SK-N-MC (cell line): ENCODE measurements at regions not wholly inside any gene's neighbourhood (a gene's known extent, or its start where the extent isn't known, plus 50 kb on each side); places are given as distances from the start of the nearest gene placed in this dataset.

ENCODE experiments used
- DNase-seq: peaks from one replicate; pipeline ENCODE4 v3.0.0-alpha.2; 2011; ENCODE audit warnings: low read depth, low spot score
- H3K27ac ChIP-seq: fragments of 200-600 bp; sonication (generic); 2 replicates; pipeline ENCODE4 v1.5.1; 2016; ENCODE audit warnings: mixed run types
- H3K36me3 ChIP-seq: fragments of 200-600 bp; sonication (generic); 2 replicates; pipeline ENCODE4 v1.6.1; 2017; ENCODE audit warnings: antibody characterized with exemption, low read length, mixed read lengths; ENCODE audit not compliant: insufficient read depth
- H3K4me3 ChIP-seq: fragments of 200-600 bp; sonication (generic); 2 replicates; pipeline ENCODE4 v1.5.1; 2016
- H3K9ac ChIP-seq: fragments of 200-600 bp; sonication (generic); 2 replicates; pipeline ENCODE4 v1.8.0; 2017; ENCODE audit warnings: mixed run types, mixed read lengths; ENCODE audit not compliant: insufficient read length
- H3K9me3 ChIP-seq: fragments of 200-600 bp; sonication (generic); 2 replicates; pipeline ENCODE4 v1.6.1; 2017; ENCODE audit warnings: low read depth, mild to moderate bottlenecking, antibody characterized with exemption, low read length, moderate library complexity, mixed read lengths
- EZH2 ChIP-seq: fragments of 200-600 bp; sonication (generic); IDR thresholded peaks from one replicate; pipeline ENCODE4 v1.6.1; 2017; ENCODE audit warnings: antibody characterized with exemption
- FOXP2 ChIP-seq: optimal IDR thresholded peaks from 2 replicates; pipeline ENCODE3; 2011; ENCODE audit warnings: mild to moderate bottlenecking, moderate library complexity; ENCODE audit not compliant: insufficient read depth; ENCODE audit errors: extremely low read length, control extremely low read depth
- POLR2AphosphoS5 ChIP-seq: IDR thresholded peaks from 2 replicates; pipeline ENCODE4 v1.6.1; 2012; ENCODE audit warnings: mild to moderate bottlenecking, low read depth, low read length, borderline replicate concordance

DNA sequence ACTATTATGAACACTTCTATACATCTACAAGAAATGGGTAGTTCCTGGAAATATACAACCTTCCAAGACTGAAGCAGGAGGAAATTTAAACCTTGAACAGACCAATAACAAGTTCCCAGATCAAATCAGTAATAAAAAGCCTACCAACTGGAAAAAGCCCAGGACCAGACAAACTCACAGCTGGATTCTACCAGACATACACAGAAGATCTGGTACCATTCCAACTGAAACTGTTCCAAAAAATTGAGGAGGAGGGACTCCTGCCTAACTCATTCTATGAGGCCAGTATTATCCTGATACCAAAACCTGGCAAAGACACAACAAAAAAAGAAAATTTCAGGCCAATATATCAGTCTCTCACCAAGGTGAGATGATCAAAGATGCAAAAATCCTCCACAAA lies 189.4 kb downstream of the RPS29 start:
- no peak for DNase-seq

DNA sequence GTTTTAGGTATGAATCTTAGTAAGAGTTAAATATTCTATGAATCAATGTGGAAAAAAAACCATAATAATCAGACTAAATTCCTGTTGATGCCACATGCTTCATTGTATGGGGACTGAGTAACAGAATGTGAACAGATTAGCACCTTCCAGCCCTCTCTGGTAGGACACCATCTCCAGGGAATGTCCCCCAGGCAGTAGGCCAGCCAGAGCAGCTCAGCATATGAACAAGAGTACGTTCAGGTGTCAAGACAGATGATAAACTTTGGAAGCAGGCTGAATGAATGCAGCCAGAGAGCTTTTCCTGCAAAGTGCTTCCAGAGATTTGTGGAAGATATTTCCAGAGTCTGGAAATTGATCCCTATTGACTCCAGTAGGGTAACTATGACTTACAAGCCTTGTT lies 204.4 kb downstream of the RPS29 start:
- Histone ChIP-seq H3K9me3 (no peaks in the 10 kb centered on the region), H3K4me3 (no peak overlapping the region), H3K27ac (no peak overlapping the region), H3K36me3 (no peaks in the 10 kb centered on the region), H3K9ac (no peak overlapping the region)
- TF ChIP-seq EZH2 (no peak), FOXP2 (no peak), POLR2AphosphoS5 (no peak)
- DNase-seq: no peak

More for the DNA sequence above, 189.4 kb downstream of the RPS29 start:
- no peaks in the 10 kb centered on the region for H3K36me3 ChIP-seq
- no peak overlapping the region for H3K27ac ChIP-seq
- H3K9ac ChIP-seq: no peak overlapping the region
- TF ChIP-seq EZH2: no peak
- no peak for TF ChIP-seq FOXP2
- TF ChIP-seq POLR2AphosphoS5: no peak
- H3K9me3 ChIP-seq: no peaks in the 10 kb centered on the region
- H3K4me3 ChIP-seq: no peak overlapping the region

DNA sequence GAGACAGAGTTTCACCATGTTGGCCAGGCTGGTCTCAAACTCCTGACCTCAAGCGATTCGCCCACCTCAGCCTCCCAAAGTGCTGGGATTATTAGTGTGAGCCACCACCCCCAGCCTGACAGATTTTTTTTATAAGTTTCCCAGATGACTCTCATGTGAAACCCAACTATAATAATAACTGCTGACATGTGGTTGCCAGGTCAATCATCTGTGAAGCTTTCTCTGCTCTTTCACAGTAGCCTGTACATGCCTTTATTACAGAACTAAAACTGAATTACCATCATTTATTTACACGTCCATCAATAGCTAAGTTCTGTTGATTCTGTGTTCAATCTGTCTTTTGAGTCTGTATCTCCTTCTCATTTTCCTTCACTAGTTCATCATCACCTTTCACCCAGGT lies 218.5 kb downstream of the RPS29 start:
- TF ChIP-seq POLR2AphosphoS5 (no peak), EZH2 (no peak), FOXP2 (no peak)
- H3K4me3 ChIP-seq: no peak overlapping the region
- no peak overlapping the region for H3K9ac ChIP-seq

DNA sequence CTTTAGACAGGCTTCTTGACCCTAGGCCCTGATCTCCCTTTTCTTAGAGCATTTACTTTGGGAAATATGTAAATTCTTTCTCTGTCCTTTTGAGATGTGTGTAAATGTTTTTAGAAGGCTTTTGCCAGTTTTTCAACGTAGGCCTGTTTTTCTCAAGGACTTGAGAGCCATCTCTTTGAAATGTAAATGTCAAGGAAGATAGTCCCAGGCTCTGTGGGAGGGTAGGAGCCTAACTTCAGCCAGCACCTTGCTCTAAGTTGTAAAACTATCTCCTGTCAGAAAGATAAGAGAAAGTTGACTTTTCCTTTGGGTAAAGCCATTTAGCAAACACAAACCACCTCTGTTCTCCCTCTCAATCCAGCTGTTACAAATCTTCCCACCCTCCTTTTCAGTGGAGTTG lies 219.8 kb downstream of the RPS29 start:
- TF ChIP-seq EZH2 (no peak), FOXP2 (no peak), POLR2AphosphoS5 (no peak)
- no peak for DNase-seq
- H3K27ac ChIP-seq: no peak overlapping the region

More for the DNA sequence above, 218.5 kb downstream of the RPS29 start:
- Histone ChIP-seq H3K27ac (no peak overlapping the region), H3K9me3 (no peaks in the 10 kb centered on the region), H3K36me3 (no peaks in the 10 kb centered on the region)
- no peak for DNase-seq

DNA sequence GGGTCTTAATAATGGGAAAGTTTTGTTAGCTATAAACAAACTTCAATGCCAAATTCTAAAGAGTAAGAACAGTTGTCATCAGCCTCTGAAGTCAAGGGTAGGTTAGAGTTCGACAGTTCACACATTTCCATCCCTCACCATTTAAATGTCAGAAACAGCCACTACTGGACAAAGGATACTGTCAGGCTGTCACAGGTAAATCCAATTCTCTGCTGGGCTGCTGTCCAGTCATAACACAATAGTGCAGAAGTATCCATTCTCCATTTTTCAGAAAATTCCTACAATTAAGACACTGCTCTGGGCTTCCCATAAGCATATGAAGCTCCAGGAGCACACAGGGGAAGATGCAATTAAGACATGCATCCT lies 221.4 kb downstream of the RPS29 start:
- no peak overlapping the region for H3K9ac ChIP-seq
- no peak for DNase-seq
- no peaks in the 10 kb centered on the region for H3K36me3 ChIP-seq
- H3K4me3 ChIP-seq: no peak overlapping the region
- no peak overlapping the region for H3K27ac ChIP-seq
- TF ChIP-seq POLR2AphosphoS5: no peak
- no peak for TF ChIP-seq EZH2
- TF ChIP-seq FOXP2: no peak
- no peaks in the 10 kb centered on the region for H3K9me3 ChIP-seq

More for the DNA sequence above, 219.8 kb downstream of the RPS29 start:
- H3K36me3 ChIP-seq: no peaks in the 10 kb centered on the region
- H3K4me3 ChIP-seq: no peak overlapping the region
- no peak overlapping the region for H3K9ac ChIP-seq
- no peaks in the 10 kb centered on the region for H3K9me3 ChIP-seq

DNA sequence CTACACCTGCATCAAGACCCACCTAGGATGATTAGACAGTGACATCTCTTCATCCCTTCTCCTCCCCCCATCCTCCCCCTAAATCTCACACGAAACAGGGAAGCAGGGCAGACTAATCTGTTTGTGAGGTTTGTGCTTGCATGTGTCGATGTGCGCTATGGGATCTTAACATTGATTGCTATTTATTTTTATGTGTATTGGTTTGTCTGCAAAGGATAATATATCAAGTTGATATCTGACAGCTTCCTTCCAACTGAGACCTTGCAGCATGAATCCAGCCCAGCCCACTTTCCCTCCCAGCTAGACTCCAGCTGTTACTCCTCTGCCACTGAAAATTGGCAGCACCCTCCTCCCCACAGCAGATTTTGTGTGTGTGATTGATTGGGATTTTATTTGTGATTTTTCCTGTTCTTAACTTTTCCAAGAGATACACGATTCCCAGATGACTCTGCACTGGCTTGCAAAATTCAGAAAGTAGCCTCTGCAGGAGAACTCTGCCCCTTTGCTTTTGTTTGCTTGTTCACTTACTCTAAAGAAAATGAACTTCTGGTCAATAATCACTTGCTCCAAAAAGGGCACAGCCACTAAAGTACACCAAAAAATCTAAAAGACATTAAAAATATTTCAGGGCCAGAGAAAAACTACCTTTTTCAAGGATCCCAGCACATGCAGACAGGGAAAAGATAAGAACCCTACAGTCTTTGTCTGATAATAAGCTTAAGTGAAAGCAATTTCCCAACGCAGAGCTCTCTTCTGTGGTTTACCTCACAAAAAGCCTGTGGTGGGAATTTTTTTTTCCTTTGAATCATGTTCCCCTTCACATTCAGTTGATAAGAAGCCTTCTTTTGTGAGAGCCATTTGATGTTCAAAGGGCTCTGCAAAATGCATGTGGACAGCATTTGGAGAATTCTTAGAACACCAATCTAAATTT lies 222.1 kb downstream of the RPS29 start:
- Histone ChIP-seq H3K36me3 (no peaks in the 10 kb centered on the region), H3K9me3 (no peaks in the 10 kb centered on the region), H3K4me3 (no peak overlapping the region), H3K9ac (no peak overlapping the region), H3K27ac (no peak overlapping the region)
- no peak for TF ChIP-seq EZH2
- TF ChIP-seq FOXP2: no peak
- TF ChIP-seq POLR2AphosphoS5: no peak
- no peak for DNase-seq

DNA sequence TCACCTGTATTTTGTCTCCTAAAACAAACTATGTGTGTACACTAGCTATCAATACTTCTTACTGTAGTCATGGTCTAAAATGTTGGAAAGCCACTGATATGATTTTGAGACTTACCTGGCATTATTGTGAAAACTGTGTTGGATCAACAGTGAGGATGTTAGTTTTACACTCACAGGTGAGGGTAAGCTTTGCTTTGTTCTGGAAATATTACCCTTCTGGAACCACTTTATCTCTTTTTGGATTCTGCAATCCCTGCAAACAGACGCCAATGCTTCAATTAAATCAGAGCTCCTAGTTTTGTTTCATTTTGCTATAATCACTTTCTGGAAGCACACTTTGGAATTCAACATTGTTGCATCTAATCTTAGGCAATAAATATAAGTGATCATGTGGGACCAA lies 223.3 kb downstream of the RPS29 start:
- no peak for DNase-seq
- H3K4me3 ChIP-seq: no peak overlapping the region
- H3K36me3 ChIP-seq: no peaks in the 10 kb centered on the region
- H3K9me3 ChIP-seq: no peaks in the 10 kb centered on the region
- no peak overlapping the region for H3K9ac ChIP-seq
- H3K27ac ChIP-seq: no peak overlapping the region
- no peak for TF ChIP-seq FOXP2
- no peak for TF ChIP-seq POLR2AphosphoS5
- TF ChIP-seq EZH2: no peak

DNA sequence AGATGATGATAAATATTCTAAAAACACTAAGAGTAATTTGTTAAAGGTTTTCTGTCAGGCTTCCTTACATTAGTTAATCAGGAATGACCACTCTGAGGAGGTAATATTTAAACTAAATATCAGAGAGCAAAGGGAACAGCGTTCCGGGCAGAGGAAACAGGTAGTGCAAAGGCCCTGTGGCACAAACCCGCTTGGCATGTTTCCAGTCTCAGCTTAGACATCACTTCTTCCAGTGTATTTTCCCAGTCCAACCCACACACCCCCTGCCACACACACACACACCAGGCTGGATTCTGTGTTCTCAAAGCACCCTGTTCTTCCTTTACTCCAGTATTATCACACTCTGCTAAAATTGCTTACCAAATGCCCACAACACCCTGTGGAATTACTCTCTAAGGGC lies 247.1 kb downstream of the RPS29 start:
- Histone ChIP-seq H3K9ac (no peak overlapping the region), H3K36me3 (no peaks in the 10 kb centered on the region), H3K4me3 (no peak overlapping the region), H3K27ac (no peak overlapping the region), H3K9me3 (no peaks in the 10 kb centered on the region)
- DNase-seq: no peak
- TF ChIP-seq POLR2AphosphoS5 (no peak), FOXP2 (no peak), EZH2 (no peak)

DNA sequence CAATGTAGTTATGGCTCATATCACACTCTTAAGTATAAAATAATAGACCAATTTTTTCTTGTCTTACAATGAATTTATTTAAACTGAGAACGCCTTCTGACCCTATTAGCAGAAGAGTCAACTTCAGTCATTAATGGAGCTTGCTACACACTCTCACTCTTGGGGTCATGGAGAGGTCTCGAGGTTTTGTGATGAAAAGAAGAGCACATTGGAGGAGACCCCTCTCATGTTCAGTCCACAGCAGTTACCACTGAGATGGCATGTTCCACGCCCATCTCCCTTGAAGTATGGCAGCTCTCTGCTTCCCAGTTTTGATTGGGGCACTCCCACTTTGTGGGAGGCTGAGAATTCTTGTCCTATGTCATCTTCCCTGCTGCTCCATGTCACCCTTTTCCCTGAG lies 266.4 kb downstream of the RPS29 start:
- TF ChIP-seq EZH2: no peak
- no peak for TF ChIP-seq POLR2AphosphoS5
- TF ChIP-seq FOXP2: no peak
- Histone ChIP-seq H3K36me3 (no peaks in the 10 kb centered on the region), H3K27ac (no peak overlapping the region), H3K9ac (no peak overlapping the region), H3K9me3 (no peaks in the 10 kb centered on the region), H3K4me3 (no peak overlapping the region)
- no peak for DNase-seq
